ENCODE measurements at regions not wholly inside any gene's neighbourhood (a gene's known extent, or its start where the extent isn't known, plus 50 kb on each side); places are given as distances from the start of the nearest gene placed in this dataset.

GRCh38 chr1:208541225-208541855, 297.2 kb upstream of the PLXNA2 start:
- no peak for DNase-seq (ENCODE audit: low spot score)

GRCh38 chr1:208542309-208542708, 298.1 kb upstream of the PLXNA2 start:
- no peak for DNase-seq (ENCODE audit: low spot score)

- no peak for DNase-seq (ENCODE audit: low spot score)
Observed at GRCh38 chr1:208544053-208544452, 299.9 kb upstream of the PLXNA2 start.

- DNase-seq (ENCODE audit: low spot score): no peak
Observed at GRCh38 chr1:208544794-208545193, 300.6 kb upstream of the PLXNA2 start.

- DNase-seq (ENCODE audit: low spot score): no peak
Observed at GRCh38 chr1:208551024-208551423, 306.8 kb upstream of the PLXNA2 start.

GRCh38 chr1:208551633-208552320, 307.6 kb upstream of the PLXNA2 start:
- DNase-seq (ENCODE audit: low spot score): no peak

GRCh38 chr1:208552928-208553327, 308.7 kb upstream of the PLXNA2 start:
- no peak for DNase-seq (ENCODE audit: low spot score)

- DNase-seq (ENCODE audit: low spot score): no peak
Observed at GRCh38 chr1:208556461-208556860, 312.3 kb upstream of the PLXNA2 start.

- DNase-seq (ENCODE audit: low spot score): no peak
Observed at GRCh38 chr1:208557046-208557722, 313.0 kb upstream of the PLXNA2 start.

GRCh38 chr1:208557723-208558094, 313.5 kb upstream of the PLXNA2 start:
- no peak for DNase-seq (ENCODE audit: low spot score)

GRCh38 chr1:208559597-208560329, 315.6 kb upstream of the PLXNA2 start:
- no peak for DNase-seq (ENCODE audit: low spot score)

- no peak for DNase-seq (ENCODE audit: low spot score)
Observed at GRCh38 chr1:208562151-208562960, 318.2 kb upstream of the PLXNA2 start.

GRCh38 chr1:208564466-208564865, 320.3 kb upstream of the PLXNA2 start:
- no peak for DNase-seq (ENCODE audit: low spot score)

GRCh38 chr1:208565756-208566440, 321.7 kb upstream of the PLXNA2 start:
- no peak for DNase-seq (ENCODE audit: low spot score)

- DNase-seq (ENCODE audit: low spot score): no peak
Observed at GRCh38 chr1:208569181-208569580, 325.0 kb upstream of the PLXNA2 start.

- DNase-seq (ENCODE audit: low spot score): no peak
Observed at GRCh38 chr1:208570362-208570761, 326.2 kb upstream of the PLXNA2 start.

GRCh38 chr1:208576425-208576824, 332.2 kb upstream of the PLXNA2 start:
- no peak for DNase-seq (ENCODE audit: low spot score)

GRCh38 chr1:208577381-208577905, 333.3 kb upstream of the PLXNA2 start:
- DNase-seq (ENCODE audit: low spot score): no peak

- no peak for DNase-seq (ENCODE audit: low spot score)
Observed at GRCh38 chr1:208581209-208581608, 337.0 kb upstream of the PLXNA2 start.

GRCh38 chr1:208581667-208582066, 337.5 kb upstream of the PLXNA2 start:
- no peak for DNase-seq (ENCODE audit: low spot score)

- DNase-seq (ENCODE audit: low spot score): no peak
Observed at GRCh38 chr1:208584167-208584755, 340.1 kb upstream of the PLXNA2 start.
